Fibroblast of lung (primary cell): ENCODE measurements at regions not wholly inside any gene's neighbourhood (a gene's known extent, or its start where the extent isn't known, plus 50 kb on each side); places are given as distances from the start of the nearest gene placed in this dataset.

ENCODE experiments used
- EZH2 ChIP-seq: IDR thresholded peaks from 2 replicates; pipeline ENCODE4 v1.5.1; 2012; ENCODE audit warnings: low read length, control low read depth, mild to moderate bottlenecking; ENCODE audit errors: missing control alignments
- TF ChIP-seq, protein P1 (sequence below), 2 donors: IDR thresholded peaks in 1 of 2; conservative IDR thresholded peaks in 1 of 2; 1 replicate in 1 of 2; 2 replicates in 1 of 2; pipeline ENCODE4 v1.5.1; 2011 to 2012; ENCODE audit warnings: low read length in 2 of 2, control low read depth in 1 of 2, inconsistent platforms in 1 of 2, low read depth in 1 of 2, mild to moderate bottlenecking in 1 of 2

DNA sequence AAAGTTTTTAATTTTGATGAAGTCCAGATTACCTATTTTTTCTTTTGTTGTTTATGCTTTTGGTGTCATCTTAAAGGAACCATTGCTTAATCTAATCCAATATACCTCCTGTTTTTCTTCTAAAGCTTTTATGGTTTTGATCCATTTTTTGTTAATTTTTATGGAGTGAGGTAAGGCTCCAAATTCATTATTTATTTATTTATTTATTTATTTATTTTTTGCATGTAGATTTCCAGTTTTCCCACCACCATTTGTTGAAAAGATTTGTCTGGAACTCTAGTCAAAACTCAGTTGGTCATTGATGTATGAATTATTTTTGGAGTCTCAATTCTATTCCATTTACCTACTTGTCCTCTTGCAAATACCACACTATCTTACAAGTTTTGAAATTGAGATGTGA is 99.4 kb upstream of the RBMS1 start:
- TF ChIP-seq, protein P1, sequence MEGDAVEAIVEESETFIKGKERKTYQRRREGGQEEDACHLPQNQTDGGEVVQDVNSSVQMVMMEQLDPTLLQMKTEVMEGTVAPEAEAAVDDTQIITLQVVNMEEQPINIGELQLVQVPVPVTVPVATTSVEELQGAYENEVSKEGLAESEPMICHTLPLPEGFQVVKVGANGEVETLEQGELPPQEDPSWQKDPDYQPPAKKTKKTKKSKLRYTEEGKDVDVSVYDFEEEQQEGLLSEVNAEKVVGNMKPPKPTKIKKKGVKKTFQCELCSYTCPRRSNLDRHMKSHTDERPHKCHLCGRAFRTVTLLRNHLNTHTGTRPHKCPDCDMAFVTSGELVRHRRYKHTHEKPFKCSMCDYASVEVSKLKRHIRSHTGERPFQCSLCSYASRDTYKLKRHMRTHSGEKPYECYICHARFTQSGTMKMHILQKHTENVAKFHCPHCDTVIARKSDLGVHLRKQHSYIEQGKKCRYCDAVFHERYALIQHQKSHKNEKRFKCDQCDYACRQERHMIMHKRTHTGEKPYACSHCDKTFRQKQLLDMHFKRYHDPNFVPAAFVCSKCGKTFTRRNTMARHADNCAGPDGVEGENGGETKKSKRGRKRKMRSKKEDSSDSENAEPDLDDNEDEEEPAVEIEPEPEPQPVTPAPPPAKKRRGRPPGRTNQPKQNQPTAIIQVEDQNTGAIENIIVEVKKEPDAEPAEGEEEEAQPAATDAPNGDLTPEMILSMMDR (conservative IDR thresholded peaks at IDR 0.05 in 1 of 2, IDR thresholded peaks at IDR 0.05 in 1 of 2; ENCODE audit: low read depth in 1 of 2, low read length in 2 of 2) = no peak
- no peak for TF ChIP-seq EZH2
